Right lobe of liver (tissue), 4 donors: ENCODE measurements at regions not wholly inside any gene's neighbourhood (a gene's known extent, or its start where the extent isn't known, plus 50 kb on each side); places are given as distances from the start of the nearest gene placed in this dataset.

ENCODE experiments used
- CTCF ChIP-seq, 4 donors: fragments of 200-600 bp in 3 of 4; fragments of 450-650 bp in 1 of 4; IDR thresholded peaks; one replicate each; pipeline versions ENCODE4 v1.5.1 to v1.8.0; 2016 to 2022; ENCODE audit warnings: antibody characterized with exemption in 4 of 4, mild to moderate bottlenecking in 2 of 4
- POLR2A ChIP-seq: fragments of 450-650 bp; IDR thresholded peaks from one replicate; pipeline ENCODE4 v1.6.1; 2017; ENCODE audit warnings: antibody characterized with exemption, mild to moderate bottlenecking
- donor health status: DM: no; HTN: no; CAD: no.
- donor health status: DM: no; HTN: no; CAD: no.
- donor health status: DM: no; HTN: yes; CAD: no.

DNA sequence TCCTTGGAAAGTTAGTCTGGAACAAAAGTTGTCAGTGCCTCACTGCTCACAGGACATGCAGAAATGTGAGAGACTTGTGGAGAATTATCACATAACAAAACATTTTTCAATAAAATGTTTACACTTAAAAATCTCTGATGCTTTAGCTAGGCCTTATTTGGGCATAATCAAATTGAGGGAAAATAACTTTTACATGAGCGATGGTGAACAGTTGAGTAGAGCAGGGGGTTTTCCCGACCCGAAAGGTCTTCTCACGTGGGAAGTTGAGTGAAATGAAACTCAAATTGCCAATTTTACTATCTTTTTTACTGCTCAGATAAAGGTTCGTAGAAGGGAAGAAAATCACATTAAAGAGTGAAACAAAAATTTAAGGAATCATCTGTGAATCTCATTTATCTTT, 465.6 kb downstream of the MTX2 start:
- TF ChIP-seq POLR2A (no peak), CTCF (IDR thresholded peaks at IDR 0.05) (no peak)
